C1 segment of cervical spinal cord (tissue), 14 donors: ENCODE measurements at regions not wholly inside any gene's neighbourhood (a gene's known extent, or its start where the extent isn't known, plus 50 kb on each side); places are given as distances from the start of the nearest gene placed in this dataset.
"Not testable (repeated sequence)": the region's sequence is repeated elsewhere in the genome, so short reads cannot be mapped to it uniquely, and the experiment has no call there.

ENCODE experiments used
- DNase-seq, 14 donors: peaks; one replicate each; lab custom pipeline; 2025; lab: John Stamatoyannopoulos, UW

DNA sequence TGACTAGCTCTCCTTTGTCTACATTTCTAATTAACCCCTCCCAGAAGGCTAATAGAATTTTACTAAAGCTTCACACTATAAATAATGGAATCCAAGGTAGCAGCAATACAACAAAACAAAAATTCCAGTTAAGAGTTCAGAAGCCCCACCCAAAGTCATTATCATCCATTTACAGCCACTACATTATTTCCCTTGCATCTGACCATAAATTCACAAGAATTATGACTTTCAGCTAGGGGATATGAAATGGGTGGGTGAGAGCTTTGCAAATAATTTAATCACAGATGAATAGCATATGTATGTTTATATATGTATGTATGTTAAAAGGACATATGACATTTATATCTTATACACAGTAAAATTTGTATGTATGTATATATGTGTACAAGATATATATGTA, 65.3 kb upstream of the PTGDR start:
- DNase-seq = no peak

DNA sequence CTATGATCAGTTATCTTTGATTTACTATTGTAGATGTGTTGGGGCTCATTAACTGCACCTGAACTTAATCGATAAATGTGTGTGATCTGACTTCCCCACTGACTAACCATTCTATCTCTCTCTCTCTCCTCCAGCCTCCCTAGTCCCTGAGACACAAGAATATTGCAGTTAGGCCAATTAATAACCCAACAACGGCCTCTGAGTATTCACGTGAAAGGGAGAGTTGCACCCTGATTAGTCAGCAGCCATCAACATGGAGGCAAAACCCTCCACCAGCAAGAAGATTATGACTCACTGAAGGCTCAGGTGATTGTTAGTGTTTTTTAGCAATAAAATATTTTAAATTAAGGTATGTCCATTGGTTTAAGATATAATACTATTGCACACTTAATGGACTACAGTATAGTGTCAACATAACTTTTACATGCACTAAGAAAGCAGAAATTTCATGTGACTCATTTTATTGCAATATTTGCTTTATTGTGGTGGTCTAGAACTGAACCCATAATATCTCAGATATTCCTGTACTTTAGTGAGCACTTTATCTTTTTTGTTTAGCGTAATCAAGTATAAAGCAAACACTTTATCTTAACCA, 77.1 kb upstream of the PTGDR start:
- DNase-seq = no peak

DNA sequence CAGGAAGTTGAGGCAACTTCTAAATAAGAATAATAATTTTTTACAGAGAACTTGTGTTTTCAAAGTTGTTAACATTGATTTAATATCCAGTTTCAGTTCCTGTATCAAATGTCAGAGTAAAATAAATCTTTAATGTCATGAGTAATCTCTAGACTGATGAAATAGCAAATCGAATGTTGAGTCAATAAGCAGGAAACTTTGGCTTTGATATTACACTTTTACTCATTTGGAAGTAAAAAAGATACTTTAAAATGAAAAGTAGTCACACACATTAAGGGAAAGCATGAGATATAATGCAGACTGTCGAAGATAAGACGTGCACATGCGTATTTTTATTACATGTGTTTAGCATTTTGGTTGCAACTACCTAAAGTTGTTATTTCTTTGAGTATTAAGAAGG, 78.2 kb upstream of the PTGDR start:
- DNase-seq = no peak

DNA sequence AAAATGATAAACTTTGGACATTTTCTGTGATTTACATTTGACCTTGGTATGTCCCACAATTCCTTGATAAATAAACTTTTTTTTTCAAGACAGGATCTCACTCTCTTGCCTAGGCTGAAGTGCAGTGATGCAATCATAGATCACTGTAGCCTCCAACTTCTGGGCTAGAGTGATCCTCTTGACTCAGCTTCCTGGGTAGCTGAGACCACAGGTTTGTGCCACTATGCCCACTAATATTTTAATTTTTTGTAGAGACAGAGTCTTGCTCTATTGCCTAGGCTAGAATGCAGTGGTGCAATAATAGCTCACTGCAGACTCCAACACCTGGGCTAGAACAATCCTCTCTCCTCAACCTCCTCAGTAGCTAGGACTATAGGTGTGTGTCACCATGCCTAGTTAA, 79.1 kb upstream of the PTGDR start:
- no peak for DNase-seq

DNA sequence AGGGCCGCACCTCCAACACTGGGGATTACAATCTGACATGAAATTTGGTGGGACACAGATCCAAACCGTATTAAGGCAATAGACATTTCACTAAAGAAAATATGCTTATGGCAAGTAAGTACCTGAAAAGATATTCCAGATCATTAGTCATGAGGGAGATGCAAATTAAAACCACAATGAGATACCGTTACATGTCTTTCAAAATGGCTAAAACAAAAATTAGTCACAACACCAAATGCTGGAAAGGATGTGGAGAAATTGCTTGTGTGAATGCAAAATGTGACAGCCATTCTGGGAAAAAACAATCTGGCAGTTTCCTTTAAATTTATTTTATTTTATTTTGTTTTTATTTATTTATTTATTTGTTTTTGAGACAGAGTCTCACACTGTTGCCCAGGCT, 82.3 kb upstream of the PTGDR start:
- no peak for DNase-seq

DNA sequence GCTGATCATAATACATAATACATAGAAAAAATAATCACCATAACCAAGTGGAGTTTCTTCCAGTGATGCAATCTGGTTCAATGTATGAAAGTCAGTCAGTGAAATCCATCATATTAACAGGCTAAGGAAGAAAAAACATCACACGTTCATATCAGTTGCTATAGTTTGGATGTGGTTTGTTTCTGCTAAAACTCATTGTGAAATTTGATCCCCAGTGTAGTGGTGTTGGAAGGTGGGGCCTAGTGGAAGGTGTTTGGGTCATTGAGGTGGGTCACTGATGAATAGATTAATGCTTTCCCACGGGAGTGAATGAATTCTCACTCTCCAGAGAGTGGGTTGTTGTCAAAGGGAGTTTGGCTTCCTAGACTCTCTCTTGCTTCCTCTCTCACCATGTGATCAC, 84.6 kb upstream of the PTGDR start:
- DNase-seq = no peak

DNA sequence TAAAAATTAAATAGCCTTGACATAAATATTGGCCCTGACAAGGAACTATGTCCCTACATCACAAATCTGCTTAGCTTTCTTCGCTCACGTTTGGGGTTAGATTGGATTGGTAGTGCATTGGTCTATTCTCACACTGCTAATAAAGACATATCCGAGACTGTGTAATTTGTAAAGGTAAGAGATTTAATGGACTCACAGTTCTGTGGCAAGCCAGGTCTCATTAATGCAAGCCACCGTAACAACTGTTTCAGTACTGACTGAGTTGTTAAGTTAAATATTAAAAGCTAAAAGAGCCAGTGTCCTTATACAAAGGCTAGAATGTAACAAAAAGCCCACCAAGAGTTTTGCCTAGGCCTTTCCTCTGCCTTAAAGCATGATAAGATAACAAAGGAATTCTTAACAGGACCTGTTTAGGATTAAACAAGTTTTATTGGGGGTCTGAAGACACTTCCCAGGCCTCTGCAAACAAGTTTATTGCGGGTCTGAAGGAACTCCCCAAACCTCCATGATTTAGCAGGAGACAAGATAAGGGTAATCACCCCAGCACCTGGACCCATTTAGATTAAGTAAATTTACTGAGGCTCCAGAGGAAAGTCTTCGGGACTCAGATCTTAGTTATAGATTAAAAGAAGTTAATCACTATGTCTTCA, 88.2 kb upstream of the PTGDR start:
- no peak for DNase-seq

DNA sequence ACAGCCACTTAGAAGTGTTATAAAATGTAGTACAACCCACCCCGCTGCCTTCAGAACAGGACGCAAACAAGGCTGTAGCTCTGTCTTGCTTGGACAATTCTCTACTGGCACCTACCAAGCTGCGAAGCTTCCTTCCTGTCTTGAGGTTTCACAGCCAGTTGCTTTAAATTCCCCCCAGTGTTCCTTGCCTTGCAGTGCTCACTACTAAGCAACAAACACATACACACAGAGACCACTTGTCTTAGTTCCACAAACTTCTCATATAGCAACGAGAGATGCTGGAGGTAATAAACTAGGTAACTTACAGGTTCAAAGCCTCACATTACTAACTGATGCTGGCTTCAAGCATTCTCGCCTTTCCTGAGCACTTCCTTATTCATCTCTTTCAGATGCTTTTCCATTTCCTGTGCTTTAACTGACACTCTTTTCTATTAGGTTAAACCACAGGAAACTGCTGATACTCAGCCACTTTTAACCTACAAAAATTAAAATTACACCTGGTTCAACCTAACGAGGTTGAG, 91.5 kb upstream of the PTGDR start:
- DNase-seq = no peak

DNA sequence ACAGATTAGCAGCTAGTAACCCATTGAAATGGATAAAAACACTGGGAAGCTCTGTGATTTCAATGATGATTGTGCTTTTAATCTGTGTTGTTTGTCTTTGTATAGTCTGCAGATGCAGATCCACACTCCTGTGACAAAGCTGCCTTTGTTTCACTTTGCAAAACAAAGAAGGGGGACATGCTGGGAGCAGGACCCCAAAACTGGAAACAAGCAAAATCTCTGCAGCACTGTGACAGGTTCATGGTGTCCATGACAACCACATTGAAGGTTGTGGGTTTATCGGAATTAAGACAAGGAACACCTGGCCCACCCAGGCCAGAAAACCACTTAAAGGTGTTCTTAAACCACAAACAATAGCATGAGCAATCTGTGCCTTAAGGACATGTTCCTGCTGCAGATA, 95.6 kb upstream of the PTGDR start:
- not testable (repeated sequence) for DNase-seq

DNA sequence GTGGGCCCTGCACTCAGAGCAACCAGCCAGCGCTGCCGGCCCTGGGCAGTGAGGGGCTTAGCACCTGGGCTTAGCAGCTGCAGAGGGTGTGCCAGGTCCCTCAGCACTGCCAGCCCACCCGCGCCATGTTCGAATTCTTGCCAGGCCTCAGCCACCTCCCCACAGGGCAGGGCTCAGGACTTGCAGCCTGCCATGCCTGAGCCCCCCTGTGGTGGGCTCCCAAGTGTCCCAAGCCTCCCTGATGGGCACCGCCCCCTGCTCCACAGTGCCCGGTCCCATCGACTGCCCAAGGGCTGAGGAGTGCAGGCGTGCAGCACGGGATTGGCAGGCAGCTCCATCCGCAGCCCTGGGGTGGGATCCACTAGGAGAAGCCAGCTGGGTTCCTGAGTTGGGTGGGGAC, 98.0 kb upstream of the NID2 start:
- no peak for DNase-seq

DNA sequence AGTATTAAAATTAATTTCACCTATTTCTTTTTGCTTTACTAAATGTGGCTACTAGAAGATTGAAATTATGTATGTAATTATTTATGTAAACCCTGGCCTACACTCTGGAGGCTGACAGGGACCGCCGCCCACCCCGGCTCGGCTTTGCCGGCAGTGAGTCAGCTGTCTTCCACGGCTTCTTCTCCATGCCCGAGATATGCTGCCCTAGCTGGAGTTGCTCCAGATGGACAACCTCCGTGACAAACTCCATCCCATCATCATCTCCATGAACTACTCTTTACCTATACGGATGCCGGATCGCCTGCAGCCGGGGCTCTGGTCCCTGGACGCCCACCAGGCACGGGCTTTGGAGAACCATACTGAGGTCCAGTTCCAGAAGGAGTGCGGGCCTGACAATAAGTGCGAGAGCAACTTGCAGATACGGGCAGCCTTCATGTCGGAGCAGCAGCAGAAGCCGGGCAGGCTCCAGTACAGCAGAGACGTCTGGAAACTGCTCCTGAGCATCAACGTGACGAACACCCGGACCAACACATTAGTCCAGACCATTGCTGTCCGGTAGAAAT, 86.9 kb upstream of the NID2 start:
- no peak for DNase-seq

DNA sequence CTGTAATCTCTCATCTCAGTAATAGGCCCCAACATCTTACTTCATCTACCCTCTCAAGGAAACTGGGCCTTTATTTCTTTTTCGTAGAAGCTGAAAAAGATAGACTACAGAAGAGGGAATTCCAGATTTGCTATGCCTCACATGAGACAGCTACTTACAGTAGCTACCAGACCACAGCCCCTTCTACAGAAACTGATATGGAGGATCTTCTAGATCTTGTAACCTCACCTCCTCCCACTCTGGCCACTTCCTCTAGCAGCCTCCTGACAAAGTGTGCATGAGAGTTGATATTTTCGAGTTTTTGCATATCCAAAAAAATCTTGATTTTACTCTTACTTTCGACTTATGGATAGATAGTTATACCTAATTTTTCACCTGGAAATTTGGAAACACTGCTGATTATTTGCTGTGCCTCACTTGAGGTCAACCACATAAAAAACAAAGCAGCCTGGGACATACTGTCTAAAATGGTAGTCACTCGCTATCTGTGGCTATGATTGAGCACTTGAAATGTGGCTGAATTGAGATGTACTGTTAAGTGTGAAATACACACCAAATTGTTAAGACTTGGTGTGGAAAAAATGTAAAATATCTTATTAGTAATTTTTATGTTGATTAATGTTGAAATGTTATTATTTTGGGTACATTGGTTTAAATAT, 86.3 kb upstream of the NID2 start:
- no peak for DNase-seq

DNA sequence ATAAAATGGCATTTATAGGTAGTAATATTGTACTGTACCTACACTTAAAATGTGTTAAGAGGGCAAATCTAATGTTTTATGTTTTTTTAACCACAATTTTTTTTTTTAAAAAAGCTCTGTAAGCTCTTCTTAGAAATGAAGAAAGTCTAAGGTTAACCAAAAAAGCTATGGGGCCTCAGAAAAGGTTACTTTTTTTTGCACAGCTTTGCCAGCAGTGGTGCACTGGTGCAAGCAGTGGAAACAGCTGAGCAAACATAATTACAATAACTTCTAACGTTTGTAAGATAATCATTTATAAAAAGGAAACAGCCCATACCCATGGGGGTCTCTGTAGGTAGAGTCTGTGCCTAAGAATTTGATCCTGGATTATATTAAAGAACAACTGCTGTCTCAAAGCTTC, 85.1 kb upstream of the NID2 start:
- DNase-seq = no peak

DNA sequence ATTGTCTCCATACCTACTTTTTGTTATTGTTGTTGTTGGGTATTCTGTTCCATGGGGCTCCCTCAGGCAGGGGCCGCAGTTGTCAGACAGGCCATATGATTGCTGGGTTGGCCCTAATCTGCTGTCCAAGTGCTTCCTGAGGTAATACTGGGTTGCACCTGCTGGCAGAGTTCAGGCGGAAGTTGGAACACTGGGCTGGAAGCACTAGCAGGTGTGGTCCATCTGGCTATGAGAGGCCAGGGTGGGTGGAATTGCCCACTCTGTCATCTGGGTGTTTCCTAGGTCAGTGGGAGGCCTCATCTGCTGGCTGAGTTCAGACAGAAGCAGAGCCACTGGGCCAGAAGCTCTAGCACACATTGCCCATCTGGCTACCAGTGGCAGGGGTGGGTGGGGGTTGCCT, 81.3 kb upstream of the NID2 start:
- no peak for DNase-seq

DNA sequence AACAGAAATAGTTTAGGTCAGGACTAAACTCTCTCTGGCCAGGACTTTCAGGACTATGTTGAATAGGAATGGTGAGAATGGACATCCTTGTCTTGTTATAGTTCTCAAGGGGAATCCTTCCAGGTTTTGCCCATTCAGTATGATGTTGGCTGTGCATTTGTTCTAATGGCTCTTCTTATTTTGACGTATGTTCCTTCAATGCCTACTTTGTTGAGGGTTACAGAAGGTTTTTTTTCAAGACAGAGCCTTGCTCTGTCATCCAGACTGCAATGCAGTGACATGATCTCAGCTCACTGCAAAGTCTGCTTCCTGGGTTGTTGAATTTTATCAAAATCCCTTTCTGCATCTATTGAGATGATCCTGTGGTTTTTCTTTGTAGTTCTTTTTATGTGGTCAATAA, 79.5 kb upstream of the NID2 start:
- no peak for DNase-seq

DNA sequence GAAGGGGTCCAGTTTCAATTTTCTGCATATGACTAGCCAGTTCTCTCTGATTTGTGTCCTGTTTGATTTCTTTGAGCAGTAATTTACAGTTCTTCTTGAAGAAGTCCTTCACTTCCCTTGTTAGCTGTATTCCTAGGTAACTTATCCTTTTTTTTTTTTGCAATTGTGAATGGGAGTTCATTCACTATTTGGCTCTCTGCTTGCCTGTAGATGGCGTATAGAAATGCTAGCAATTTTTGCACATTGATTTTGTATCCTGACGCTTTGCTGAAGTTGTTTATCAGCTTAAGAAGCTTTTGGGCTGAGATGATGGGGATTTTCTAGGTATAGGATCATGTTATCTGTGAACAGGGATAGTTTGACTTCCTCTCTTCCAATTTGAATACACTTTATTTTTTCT, 77.6 kb upstream of the NID2 start:
- DNase-seq = no peak

DNA sequence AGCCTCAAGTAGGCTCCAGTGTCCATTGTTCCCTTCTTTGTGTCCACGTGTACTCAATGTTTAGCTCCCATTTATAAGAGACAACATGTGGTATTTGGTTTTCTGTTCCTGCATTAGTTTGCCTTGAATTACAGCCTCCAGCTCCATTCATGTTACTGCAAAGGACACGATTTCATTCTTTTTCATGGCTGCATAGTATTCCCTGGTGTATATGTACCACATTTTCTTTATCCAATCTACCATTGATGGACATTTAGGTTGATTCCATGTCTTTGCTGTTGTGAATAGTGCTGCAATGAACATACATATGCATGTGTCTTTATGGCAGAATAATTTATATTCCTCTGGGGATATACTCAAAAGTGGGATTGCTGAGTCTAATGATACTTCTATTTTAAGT, 75.2 kb upstream of the NID2 start:
- not testable (repeated sequence) for DNase-seq

DNA sequence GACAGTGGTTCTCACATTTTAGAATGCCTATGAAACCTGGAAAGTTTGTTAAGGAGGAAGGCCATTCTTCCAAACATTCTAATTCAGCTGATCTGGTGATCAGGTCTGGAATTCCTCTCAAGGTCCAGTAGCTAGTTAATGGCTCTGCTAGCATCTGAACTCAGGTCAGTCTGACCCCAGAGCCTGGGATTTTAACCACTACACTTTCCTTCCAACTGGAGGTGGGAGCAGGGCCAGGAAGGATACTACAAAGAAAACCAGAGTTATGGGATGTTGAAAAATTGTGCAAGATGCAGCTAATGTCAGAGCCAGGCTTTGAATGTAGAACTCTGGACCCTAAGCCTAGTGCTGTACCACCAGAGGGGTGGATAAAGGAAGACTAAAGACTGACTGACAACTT, 73.6 kb upstream of the NID2 start:
- no peak for DNase-seq

DNA sequence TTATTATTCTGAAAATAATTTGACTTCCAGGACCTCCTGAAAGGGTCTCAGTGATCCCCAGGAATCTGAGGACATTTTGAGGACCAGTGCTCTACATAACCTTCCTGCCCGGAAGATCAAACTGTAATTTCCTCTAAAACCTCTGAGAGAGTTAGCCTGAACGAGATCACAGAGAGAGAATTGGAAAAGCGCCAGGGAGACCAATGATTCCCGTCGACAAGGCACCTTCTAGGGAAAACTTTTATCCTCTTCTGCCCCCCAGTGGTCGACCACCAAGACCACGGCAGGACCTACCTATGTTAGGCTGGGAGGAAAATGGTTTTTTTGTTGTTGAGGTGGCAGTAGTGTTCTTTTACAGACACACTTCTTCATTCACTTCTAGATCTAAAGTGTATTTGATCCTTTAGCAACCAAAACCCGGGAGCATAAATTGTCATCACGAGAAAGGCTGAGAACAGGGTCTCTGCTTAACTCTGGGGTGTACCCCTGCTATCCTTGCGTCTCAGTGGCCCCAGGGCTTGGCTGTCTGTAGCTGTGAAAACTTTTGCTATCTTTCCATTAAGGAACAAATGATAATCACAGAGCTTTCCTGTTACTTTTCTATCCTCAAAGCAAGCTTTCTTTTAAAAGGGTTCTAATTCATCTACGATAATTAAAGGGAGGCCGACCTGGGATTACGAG, 62.9 kb upstream of the NID2 start:
- peak in 11 of 14 donors; percentile 9 to 67 (median 30) for DNase-seq

DNA sequence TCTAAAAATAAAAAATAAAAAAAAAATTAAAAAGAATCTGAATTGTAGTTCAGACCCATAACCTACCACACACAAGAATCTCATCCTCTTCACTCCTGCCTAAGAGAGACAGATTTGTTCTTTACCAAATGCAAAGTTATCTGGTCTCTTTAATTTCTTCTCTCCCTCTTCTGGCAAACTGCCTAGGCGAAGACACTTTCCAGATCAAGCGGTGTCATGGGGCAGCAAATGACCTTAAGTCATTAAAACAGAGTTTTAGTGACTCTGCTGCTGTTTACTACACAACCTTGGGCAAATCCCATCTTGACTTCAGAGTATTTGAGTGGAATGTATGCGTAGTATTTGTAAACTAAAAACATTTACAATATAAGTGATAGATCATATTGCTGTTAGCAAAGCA, 60.9 kb upstream of the NID2 start:
- no peak for DNase-seq

DNA sequence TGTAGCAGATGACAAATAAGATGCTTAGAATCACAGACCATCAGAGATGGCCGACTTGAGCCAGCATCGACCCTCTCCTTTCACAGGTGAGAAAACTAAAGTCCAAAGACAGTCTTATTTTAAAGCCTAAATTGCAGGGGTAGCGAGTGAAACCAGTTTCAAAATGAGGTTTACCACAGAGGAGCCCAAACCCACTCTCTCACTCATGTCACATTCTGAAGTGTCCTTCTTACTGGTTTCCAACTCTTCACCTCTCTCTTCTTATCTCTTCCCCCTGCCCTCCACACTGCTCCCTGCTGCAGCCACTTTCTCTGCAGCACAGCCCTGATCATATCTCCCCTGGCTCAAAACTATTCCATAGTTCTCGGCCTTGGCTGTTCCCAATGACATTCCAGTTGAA, 57.0 kb upstream of the NID2 start:
- no peak for DNase-seq
